PC-9 (cell line): ENCODE measurements at regions not wholly inside any gene's neighbourhood (a gene's known extent, or its start where the extent isn't known, plus 50 kb on each side); places are given as distances from the start of the nearest gene placed in this dataset.

ENCODE experiments used
- EZH2 ChIP-seq: fragments of 200-600 bp; sonication (generic); IDR thresholded peaks from 2 replicates; pipeline ENCODE4 v1.8.0; 2017; ENCODE audit warnings: antibody characterized with exemption, low read depth
- TF ChIP-seq, protein P1 (sequence below): fragments of 200-600 bp; sonication (generic); conservative IDR thresholded peaks from 2 replicates; pipeline ENCODE4 v1.6.1; 2017; ENCODE audit warnings: mixed run types, antibody characterized with exemption, mild to moderate bottlenecking, moderate library complexity

DNA sequence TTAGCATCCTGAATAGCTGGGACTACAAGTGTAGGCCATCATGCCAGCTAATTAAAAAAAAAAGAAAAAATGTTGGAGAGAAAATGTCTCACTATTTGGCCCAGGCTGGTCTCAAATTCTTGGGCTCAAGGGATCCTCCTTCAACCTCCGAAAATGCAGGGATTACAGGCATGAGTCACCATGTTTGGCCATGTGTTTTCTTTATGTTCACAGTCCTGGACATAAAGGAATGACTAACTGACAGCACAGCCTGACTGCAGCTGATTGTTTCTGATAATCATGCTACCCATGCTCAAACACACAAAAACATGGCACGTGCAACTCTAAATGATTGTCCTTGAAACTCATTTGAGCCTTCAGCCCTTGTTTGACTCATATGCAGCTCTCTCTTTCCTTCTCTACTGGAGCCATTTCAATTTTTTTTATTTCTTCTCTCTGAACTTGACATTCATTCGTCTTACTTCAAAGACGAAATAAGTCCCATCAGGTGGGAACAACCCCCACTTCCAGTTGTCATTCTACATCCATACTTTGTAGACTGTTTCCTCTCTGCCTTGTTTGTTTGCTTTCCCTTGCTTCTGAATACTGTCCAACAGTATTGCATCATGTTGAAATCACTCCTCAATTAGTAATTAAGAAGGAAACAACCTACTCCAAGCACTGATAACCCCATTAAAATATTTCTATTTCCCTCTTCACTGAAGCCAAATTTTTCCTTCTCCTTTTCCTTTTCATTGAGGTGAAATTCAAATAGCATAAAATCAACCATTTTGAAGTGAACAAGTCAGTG lies 413.0 kb downstream of the BMP2 start:
- TF ChIP-seq, protein P1, sequence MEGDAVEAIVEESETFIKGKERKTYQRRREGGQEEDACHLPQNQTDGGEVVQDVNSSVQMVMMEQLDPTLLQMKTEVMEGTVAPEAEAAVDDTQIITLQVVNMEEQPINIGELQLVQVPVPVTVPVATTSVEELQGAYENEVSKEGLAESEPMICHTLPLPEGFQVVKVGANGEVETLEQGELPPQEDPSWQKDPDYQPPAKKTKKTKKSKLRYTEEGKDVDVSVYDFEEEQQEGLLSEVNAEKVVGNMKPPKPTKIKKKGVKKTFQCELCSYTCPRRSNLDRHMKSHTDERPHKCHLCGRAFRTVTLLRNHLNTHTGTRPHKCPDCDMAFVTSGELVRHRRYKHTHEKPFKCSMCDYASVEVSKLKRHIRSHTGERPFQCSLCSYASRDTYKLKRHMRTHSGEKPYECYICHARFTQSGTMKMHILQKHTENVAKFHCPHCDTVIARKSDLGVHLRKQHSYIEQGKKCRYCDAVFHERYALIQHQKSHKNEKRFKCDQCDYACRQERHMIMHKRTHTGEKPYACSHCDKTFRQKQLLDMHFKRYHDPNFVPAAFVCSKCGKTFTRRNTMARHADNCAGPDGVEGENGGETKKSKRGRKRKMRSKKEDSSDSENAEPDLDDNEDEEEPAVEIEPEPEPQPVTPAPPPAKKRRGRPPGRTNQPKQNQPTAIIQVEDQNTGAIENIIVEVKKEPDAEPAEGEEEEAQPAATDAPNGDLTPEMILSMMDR: no peak
- no peak for TF ChIP-seq EZH2
